Myocyte (in vitro differentiated cells): ENCODE measurements at regions not wholly inside any gene's neighbourhood (a gene's known extent, or its start where the extent isn't known, plus 50 kb on each side); places are given as distances from the start of the nearest gene placed in this dataset.

Experiments
- DNase-seq: peaks from one replicate; pipeline ENCODE4 v3.0.0-alpha.2; 2012; ENCODE audit warnings: low read depth

DNA sequence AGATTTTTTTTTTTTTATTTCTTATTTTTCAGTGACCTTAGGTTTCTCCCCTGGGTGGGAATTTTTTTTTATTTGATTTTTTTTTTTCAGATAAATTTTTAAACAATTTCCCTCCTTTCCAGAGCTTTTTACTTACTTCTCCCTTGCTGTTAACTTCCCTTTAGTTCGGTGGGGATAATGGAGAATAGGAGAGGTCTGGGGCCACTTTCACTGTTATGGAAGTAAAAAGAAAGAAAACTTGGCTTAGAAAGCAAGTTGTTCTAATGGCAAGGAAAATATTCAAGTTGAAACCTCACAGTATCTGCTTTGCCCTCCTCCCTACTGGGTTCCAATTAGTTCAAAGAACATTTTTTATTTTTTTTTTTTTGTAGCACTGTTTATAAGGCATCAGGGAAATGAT lies 537.1 kb upstream of the NXPH2 start:
- no peak for DNase-seq

DNA sequence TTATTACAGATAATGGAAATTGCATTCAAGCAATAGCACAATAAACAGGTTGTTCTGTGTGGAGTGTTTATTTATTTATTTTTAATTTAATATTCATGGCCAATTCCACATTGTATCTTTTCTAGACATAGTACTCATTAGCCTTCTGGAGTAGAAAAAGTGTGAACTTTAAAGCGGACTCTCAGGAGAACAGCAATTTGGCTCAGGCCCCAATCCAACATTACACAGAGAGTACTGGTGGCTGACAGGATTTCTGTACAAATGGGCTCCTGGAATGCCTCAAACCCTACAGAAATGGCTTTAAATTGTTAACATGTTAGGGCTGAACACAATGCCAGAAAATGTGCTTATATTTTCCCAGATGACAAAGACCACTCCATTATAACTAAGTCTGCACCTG lies 533.9 kb upstream of the NXPH2 start:
- DNase-seq, result no peak

- DNase-seq, result peak; percentile 1
Measured at GRCh38 chr2:139296672-139297209, 516.6 kb upstream of the NXPH2 start.

GRCh38 chr2:139293992-139294548 lies 513.9 kb upstream of the NXPH2 start:
- DNase-seq, result peak; percentile 5

DNA sequence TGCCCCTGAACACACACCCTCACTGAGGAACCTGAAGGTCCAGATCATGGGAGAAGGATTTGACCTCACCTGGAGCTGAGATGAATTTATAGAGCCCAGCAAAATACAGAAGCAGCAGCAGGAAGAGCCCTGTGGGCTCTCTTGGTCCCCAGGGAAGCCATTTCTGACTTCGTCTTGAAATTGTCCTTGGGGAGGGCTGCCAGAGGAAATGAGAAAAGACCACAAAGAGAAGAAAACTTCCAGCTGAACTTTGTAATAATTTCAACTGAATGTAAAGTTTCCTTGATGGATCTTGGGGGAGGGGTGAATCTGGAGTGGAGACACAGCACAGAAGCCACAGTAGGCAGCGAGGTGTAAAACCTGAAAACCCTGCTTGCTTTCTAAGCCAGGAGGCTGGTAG lies 500.9 kb upstream of the NXPH2 start:
- no peak for DNase-seq

DNA sequence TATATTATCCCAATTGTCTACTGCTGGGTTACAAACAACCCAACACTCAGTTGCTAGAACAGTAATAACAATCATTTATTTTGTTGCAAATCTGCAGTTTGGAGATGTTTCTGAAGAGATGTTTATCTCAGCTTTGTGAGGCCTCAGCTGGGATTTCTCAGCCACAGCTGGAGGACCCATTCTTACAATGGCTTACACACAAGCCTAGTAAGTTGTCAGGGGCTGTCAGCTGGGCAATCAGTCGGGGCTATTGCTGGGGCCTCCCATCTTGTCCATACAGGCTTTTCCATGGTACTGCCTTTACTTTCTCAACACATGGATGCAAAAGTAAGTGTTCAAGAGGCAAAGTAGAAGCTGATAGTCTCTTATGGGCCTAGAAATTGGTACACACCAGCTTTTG lies 491.7 kb upstream of the NXPH2 start:
- DNase-seq, result no peak

GRCh38 chr2:139271149-139271548 lies 491.0 kb upstream of the NXPH2 start:
- DNase-seq, result no peak

GRCh38 chr2:139260052-139260430 lies 479.9 kb upstream of the NXPH2 start:
- DNase-seq, result no peak

GRCh38 chr2:139259422-139260051 lies 479.3 kb upstream of the NXPH2 start:
- DNase-seq, result no peak

GRCh38 chr2:139241286-139241685 lies 461.1 kb upstream of the NXPH2 start:
- DNase-seq, result no peak

- no peak for DNase-seq
Measured at GRCh38 chr2:139237023-139237422, 456.8 kb upstream of the NXPH2 start.

- no peak for DNase-seq
Measured at GRCh38 chr2:139230881-139231280, 450.7 kb upstream of the NXPH2 start.

GRCh38 chr2:139228276-139228675 lies 448.1 kb upstream of the NXPH2 start:
- peak; percentile 3 for DNase-seq

DNA sequence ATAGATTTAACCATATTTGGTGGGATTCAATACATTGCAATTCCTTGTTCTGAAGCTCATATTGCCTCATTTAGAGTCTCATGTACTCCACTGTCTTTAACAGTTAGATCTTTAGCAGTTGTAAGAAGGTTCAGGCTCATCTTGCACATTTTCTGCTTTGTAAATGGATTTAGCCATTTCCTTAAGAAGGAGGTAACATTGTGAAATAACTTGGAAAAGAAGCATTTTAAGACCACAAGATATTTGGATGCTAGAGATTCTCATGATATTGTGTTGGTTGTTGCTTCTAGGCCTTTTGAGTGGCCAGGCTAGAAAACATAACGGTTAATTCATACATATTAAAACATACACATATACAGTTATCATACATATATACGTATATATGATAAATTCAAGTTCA lies 445.8 kb upstream of the NXPH2 start:
- no peak for DNase-seq

DNA sequence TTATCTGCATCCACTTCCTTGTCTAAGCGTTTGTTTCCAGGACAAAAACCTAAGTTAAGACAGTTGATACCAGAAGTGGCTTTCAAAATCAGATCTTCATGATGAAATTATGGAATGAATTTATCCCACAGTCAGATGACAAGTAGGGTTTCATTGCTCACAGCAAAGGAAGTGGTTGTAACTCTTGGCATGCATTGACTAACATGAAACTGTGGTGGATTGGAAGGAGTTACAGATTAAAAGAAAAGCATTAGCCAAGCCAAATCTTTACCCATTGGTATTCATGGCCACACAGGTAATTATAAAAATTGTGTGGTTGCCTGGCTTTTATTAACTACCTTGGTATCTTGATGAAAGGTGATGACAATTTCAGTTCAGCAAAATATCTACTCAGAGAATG lies 438.0 kb upstream of the NXPH2 start:
- DNase-seq, result no peak

DNA sequence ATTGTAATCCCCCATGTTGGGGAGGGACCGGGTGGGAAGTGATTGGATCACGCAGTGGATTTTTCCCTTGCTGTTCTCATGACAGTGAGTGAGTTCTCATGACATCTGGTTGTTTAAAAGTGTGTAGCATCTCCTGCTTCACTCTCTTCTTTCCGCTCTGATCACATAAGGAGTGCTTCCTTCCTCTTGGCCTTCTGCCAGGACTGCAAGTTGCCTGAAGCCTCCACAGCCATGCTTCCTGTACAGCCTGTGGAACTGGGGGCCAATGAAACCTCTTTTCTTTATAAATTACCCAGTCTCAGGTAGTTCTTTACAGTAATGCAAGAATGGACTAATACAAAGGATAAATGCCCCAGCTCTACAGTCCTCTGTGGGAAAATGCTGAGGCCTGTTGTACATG lies 437.5 kb upstream of the NXPH2 start:
- no peak for DNase-seq

- no peak for DNase-seq
Measured at GRCh38 chr2:139216435-139216834, 436.2 kb upstream of the NXPH2 start.

DNA sequence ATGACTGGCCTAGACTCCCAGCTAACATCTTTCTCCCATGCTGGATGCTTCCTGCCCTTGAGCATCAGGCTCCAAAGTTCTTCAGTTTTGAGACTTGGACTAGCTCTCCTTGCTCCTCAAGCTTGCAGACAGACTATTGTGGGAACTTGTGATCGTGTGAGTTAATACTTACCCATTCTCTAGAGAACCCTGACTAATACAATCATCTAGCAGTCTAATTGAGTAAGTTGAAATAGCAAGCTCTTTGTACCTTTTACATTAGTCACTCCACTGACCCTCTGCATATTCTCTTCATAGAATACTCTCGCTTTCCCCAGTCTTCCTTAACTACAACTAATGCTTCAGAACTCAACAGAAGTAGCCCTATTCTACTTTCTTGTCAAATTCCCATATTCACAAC lies 434.6 kb upstream of the NXPH2 start:
- no peak for DNase-seq

- DNase-seq, result no peak
Measured at GRCh38 chr2:139209586-139209985, 429.4 kb upstream of the NXPH2 start.

GRCh38 chr2:139201516-139201915 lies 421.3 kb upstream of the NXPH2 start:
- DNase-seq, result no peak

- DNase-seq, result no peak
Measured at GRCh38 chr2:139196754-139197153, 416.6 kb upstream of the NXPH2 start.

- DNase-seq, result no peak
Measured at GRCh38 chr2:139194546-139194945, 414.4 kb upstream of the NXPH2 start.

DNA sequence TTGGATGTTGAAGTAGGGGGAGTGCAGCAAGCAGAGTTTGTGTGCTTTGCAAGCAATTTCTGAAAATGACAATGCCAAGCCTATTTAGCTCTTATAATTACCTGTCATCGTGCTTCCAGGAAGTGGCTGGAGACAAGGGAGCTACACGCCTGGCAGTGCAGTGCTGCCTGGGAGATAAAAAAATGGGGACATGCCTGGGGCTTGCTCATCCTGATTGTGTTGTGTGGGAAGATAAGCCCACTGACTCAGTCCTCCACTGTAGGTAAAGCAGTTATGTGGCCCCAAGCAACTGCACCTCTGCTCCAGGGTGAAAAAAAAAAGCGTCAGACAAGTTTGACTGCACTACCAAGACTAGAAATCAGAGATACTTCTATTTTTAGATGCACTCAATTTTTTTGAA lies 396.9 kb upstream of the NXPH2 start:
- DNase-seq, result no peak
